ENCODE measurements at regions not wholly inside any gene's neighbourhood (a gene's known extent, or its start where the extent isn't known, plus 50 kb on each side); places are given as distances from the start of the nearest gene placed in this dataset.
"Not testable (repeated sequence)": the region's sequence is repeated elsewhere in the genome, so short reads cannot be mapped to it uniquely, and the experiment has no call there.

- POLR2A ChIA-PET; H3K27me3 Mint-ChIP-seq; DNase-seq; H3K9me3 Mint-ChIP-seq; H3K4me3 Mint-ChIP-seq; H3K27ac Mint-ChIP-seq; H3K36me3 Mint-ChIP-seq; H3K4me1 Mint-ChIP-seq; ATAC-seq (ENCODE audit: low read depth): not testable (repeated sequence)
Measured at GRCh38 chr21:7797328-7797727, 2724.1 kb upstream of the TPTE start.

- H3K4me3 Mint-ChIP-seq; H3K36me3 Mint-ChIP-seq; DNase-seq; H3K27ac Mint-ChIP-seq; H3K9me3 Mint-ChIP-seq; H3K27me3 Mint-ChIP-seq; H3K4me1 Mint-ChIP-seq; ATAC-seq (ENCODE audit: low read depth); POLR2A ChIA-PET: not testable (repeated sequence)
Measured at GRCh38 chr21:7798446-7798845, 2722.9 kb upstream of the TPTE start.

GRCh38 chr21:7799697-7800096, 2721.7 kb upstream of the TPTE start:
- POLR2A ChIA-PET, H3K4me1 Mint-ChIP-seq, H3K27me3 Mint-ChIP-seq: not testable (repeated sequence)

GRCh38 chr21:7813475-7813874, 2707.9 kb upstream of the TPTE start:
- DNase-seq, H3K27me3 Mint-ChIP-seq, H3K27ac Mint-ChIP-seq, POLR2A ChIA-PET, H3K4me1 Mint-ChIP-seq, H3K36me3 Mint-ChIP-seq, H3K9me3 Mint-ChIP-seq, H3K4me3 Mint-ChIP-seq: not testable (repeated sequence)
- ATAC-seq (ENCODE audit: low read depth): peak; percentile 58

More at GRCh38 chr21:7799697-7800096, 2721.7 kb upstream of the TPTE start:
- not testable (repeated sequence) for H3K9me3 Mint-ChIP-seq; H3K27ac Mint-ChIP-seq; ATAC-seq (ENCODE audit: low read depth); H3K36me3 Mint-ChIP-seq; DNase-seq; H3K4me3 Mint-ChIP-seq

- H3K9me3 Mint-ChIP-seq; POLR2A ChIA-PET; H3K4me3 Mint-ChIP-seq; H3K4me1 Mint-ChIP-seq; H3K27ac Mint-ChIP-seq; DNase-seq; H3K27me3 Mint-ChIP-seq; ATAC-seq (ENCODE audit: low read depth); H3K36me3 Mint-ChIP-seq: not testable (repeated sequence)
Measured at GRCh38 chr21:7817013-7817412, 2704.4 kb upstream of the TPTE start.

- H3K27me3 Mint-ChIP-seq; H3K27ac Mint-ChIP-seq; H3K9me3 Mint-ChIP-seq; POLR2A ChIA-PET; H3K36me3 Mint-ChIP-seq; H3K4me3 Mint-ChIP-seq; H3K4me1 Mint-ChIP-seq; DNase-seq; ATAC-seq (ENCODE audit: low read depth): not testable (repeated sequence)
Measured at GRCh38 chr21:7819301-7819700, 2702.1 kb upstream of the TPTE start.

DNA sequence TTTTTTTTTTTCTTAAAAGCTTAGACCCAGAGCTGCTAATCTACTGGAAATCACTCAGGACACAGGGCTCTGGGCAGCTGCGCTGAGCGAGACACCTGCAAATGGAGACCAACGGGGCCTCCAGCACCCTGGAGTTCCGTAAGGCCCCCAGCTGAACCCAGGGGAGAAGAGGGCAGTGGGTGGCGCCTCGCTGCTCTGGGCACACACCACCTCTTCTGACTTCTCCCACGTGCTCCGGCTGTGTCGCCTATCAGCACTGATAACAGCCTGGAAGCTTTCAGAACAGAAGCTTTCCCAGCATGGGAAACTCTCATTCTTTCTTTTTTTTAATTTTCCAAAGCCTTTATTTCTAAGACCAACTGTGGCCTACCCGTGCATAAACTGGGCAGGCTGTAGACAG, 2695.8 kb upstream of the TPTE start:
- not testable (repeated sequence) for H3K9me3 Mint-ChIP-seq, H3K27ac Mint-ChIP-seq

DNA sequence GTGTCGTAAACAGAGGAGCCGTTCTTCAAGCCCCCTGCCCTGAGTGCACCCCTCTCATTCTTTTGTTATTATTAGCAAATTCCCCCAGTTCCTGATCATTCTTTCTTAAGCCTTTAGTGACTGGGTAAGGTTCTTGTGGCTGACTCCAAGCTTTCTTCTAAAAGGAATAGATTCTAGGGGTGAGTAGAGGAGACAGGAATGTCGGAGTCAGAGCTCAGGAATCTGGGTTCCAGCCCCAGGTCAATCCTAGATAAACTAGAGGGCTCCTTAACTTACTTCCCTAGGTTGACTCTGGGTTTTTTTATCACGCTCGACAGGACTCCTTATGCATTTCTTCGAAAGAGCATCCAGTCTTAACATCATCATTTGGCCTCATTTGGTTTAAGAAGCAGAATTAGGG, 2695.2 kb upstream of the TPTE start:
- POLR2A ChIA-PET: not testable (repeated sequence)

More for the DNA sequence above, 2695.8 kb upstream of the TPTE start:
- H3K4me3 Mint-ChIP-seq; H3K36me3 Mint-ChIP-seq; DNase-seq; H3K27me3 Mint-ChIP-seq; H3K4me1 Mint-ChIP-seq; POLR2A ChIA-PET; ATAC-seq (ENCODE audit: low read depth): not testable (repeated sequence)

GRCh38 chr21:7828260-7828659, 2693.1 kb upstream of the TPTE start:
- H3K9me3 Mint-ChIP-seq; H3K4me3 Mint-ChIP-seq; POLR2A ChIA-PET; H3K4me1 Mint-ChIP-seq; H3K36me3 Mint-ChIP-seq; H3K27ac Mint-ChIP-seq; ATAC-seq (ENCODE audit: low read depth); DNase-seq; H3K27me3 Mint-ChIP-seq: not testable (repeated sequence)

More for the DNA sequence above, 2695.2 kb upstream of the TPTE start:
- H3K4me1 Mint-ChIP-seq; ATAC-seq (ENCODE audit: low read depth); H3K36me3 Mint-ChIP-seq; H3K27ac Mint-ChIP-seq; DNase-seq; H3K27me3 Mint-ChIP-seq; H3K9me3 Mint-ChIP-seq; H3K4me3 Mint-ChIP-seq: not testable (repeated sequence)

- H3K4me1 Mint-ChIP-seq; H3K4me3 Mint-ChIP-seq; H3K27ac Mint-ChIP-seq; POLR2A ChIA-PET; H3K27me3 Mint-ChIP-seq; ATAC-seq (ENCODE audit: low read depth); H3K9me3 Mint-ChIP-seq; DNase-seq; H3K36me3 Mint-ChIP-seq: not testable (repeated sequence)
Measured at GRCh38 chr21:7829411-7829810, 2692.0 kb upstream of the TPTE start.

GRCh38 chr21:7837315-7837714, 2684.1 kb upstream of the TPTE start:
- POLR2A ChIA-PET; H3K36me3 Mint-ChIP-seq; ATAC-seq (ENCODE audit: low read depth): not testable (repeated sequence)

GRCh38 chr21:7853426-7853825, 2668.0 kb upstream of the TPTE start:
- H3K36me3 Mint-ChIP-seq; ATAC-seq (ENCODE audit: low read depth); DNase-seq; H3K27ac Mint-ChIP-seq; H3K4me1 Mint-ChIP-seq; H3K27me3 Mint-ChIP-seq; H3K9me3 Mint-ChIP-seq; H3K4me3 Mint-ChIP-seq; POLR2A ChIA-PET: not testable (repeated sequence)

More at GRCh38 chr21:7837315-7837714, 2684.1 kb upstream of the TPTE start:
- not testable (repeated sequence) for H3K4me1 Mint-ChIP-seq, H3K27me3 Mint-ChIP-seq, H3K9me3 Mint-ChIP-seq, H3K27ac Mint-ChIP-seq, DNase-seq, H3K4me3 Mint-ChIP-seq

DNA sequence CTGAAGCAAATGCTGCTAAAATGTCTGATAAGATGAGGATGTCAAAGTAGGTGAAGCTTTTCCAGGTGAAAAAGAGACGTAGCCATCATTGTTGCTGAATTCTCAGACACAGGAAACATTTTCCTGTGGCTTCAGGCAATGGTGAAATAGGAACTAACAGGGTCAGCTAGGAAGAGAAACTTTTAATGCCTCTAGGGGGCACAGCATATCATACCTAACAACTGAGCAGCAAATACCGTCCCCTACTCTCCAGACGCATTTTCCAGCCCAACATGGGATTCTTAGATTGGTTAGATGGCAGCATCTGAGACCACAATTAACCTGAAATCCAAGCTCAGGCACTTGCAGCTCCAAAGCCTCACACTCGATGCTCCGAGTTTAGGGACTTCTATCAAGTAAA, 2667.5 kb upstream of the TPTE start:
- H3K27ac Mint-ChIP-seq; H3K27me3 Mint-ChIP-seq; H3K36me3 Mint-ChIP-seq; H3K4me1 Mint-ChIP-seq; H3K4me3 Mint-ChIP-seq; DNase-seq; ATAC-seq (ENCODE audit: low read depth); POLR2A ChIA-PET; H3K9me3 Mint-ChIP-seq: not testable (repeated sequence)

Measured in activated naive CD8-positive, alpha-beta T cell treated with anti-CD3 and anti-CD28 coated beads, Interleukin-2, amount 10 ng/mL, durations not matched to agents 7 days and 5 days (primary cell).